ENCODE measurements at regions not wholly inside any gene's neighbourhood (a gene's known extent, or its start where the extent isn't known, plus 50 kb on each side); places are given as distances from the start of the nearest gene placed in this dataset.
"Not testable (repeated sequence)": the region's sequence is repeated elsewhere in the genome, so short reads cannot be mapped to it uniquely, and the experiment has no call there.

DNA sequence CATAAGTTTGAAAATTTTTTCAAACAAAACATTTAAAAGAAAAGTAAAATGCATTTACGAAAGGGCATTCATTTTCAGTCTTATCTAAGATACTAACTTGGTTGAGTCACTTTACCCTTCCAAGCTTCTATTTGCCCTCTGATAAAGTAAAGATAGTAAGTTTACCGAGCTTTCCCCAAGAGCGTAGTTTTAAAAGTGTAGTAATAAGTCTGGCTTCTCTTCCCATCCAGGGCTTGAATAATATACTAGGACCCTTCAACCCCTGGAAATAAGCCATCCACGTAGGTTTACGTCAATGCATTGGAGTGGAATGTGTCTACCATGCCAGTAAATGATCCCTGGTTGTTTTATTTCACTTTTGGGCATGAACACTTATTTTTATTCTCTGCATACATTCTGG, 608.3 kb downstream of the NTRK3 start:
- no peak for DNase-seq (ENCODE audit: low spot score)
- TF ChIP-seq, protein P1, sequence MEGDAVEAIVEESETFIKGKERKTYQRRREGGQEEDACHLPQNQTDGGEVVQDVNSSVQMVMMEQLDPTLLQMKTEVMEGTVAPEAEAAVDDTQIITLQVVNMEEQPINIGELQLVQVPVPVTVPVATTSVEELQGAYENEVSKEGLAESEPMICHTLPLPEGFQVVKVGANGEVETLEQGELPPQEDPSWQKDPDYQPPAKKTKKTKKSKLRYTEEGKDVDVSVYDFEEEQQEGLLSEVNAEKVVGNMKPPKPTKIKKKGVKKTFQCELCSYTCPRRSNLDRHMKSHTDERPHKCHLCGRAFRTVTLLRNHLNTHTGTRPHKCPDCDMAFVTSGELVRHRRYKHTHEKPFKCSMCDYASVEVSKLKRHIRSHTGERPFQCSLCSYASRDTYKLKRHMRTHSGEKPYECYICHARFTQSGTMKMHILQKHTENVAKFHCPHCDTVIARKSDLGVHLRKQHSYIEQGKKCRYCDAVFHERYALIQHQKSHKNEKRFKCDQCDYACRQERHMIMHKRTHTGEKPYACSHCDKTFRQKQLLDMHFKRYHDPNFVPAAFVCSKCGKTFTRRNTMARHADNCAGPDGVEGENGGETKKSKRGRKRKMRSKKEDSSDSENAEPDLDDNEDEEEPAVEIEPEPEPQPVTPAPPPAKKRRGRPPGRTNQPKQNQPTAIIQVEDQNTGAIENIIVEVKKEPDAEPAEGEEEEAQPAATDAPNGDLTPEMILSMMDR (IDR thresholded peaks at IDR 0.05), result no peak

GRCh38 chr15:87645723-87646122, 610.8 kb downstream of the NTRK3 start:
- no peak overlapping the region for H3K4me3 ChIP-seq
- TF ChIP-seq, protein P1 (IDR thresholded peaks at IDR 0.05), result no peak

More for the DNA sequence above, 608.3 kb downstream of the NTRK3 start:
- no peak overlapping the region for H3K27ac ChIP-seq
- no peaks in the 10 kb centered on the region for H3K36me3 ChIP-seq
- H3K9me3 ChIP-seq, result no peaks in the 10 kb centered on the region
- no peak overlapping the region for H3K4me3 ChIP-seq
- no peaks in the 10 kb centered on the region for H3K4me1 ChIP-seq
- no peaks in the 10 kb centered on the region for H3K27me3 ChIP-seq

DNA sequence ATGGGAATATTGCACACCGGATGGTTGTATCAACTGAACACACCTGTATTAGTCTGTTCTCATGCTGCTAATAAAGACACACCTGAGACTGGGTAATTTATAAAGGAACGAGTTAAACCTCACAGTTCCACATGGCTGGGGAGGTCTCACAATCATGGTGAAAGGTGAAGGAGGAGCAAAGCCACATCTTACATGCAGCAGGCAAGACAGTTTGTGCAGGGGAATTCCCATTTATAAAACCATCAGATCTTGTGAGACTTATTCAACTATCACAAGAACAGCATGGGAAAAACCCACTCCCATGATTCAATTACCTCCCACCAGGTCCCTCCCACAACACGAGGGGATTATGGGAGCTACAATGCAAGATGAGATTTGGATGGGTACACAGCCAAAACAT, 613.5 kb downstream of the NTRK3 start:
- not testable (repeated sequence) for H3K4me3 ChIP-seq; H3K27ac ChIP-seq; H3K36me3 ChIP-seq; H3K9me3 ChIP-seq; H3K27me3 ChIP-seq; DNase-seq (ENCODE audit: low spot score); H3K4me1 ChIP-seq

More at GRCh38 chr15:87645723-87646122, 610.8 kb downstream of the NTRK3 start:
- no peak for DNase-seq (ENCODE audit: low spot score)
- Histone ChIP-seq H3K27me3 (no peaks in the 10 kb centered on the region), H3K4me1 (no peaks in the 10 kb centered on the region), H3K27ac (no peak overlapping the region), H3K36me3 (no peaks in the 10 kb centered on the region), H3K9me3 (no peaks in the 10 kb centered on the region)

DNA sequence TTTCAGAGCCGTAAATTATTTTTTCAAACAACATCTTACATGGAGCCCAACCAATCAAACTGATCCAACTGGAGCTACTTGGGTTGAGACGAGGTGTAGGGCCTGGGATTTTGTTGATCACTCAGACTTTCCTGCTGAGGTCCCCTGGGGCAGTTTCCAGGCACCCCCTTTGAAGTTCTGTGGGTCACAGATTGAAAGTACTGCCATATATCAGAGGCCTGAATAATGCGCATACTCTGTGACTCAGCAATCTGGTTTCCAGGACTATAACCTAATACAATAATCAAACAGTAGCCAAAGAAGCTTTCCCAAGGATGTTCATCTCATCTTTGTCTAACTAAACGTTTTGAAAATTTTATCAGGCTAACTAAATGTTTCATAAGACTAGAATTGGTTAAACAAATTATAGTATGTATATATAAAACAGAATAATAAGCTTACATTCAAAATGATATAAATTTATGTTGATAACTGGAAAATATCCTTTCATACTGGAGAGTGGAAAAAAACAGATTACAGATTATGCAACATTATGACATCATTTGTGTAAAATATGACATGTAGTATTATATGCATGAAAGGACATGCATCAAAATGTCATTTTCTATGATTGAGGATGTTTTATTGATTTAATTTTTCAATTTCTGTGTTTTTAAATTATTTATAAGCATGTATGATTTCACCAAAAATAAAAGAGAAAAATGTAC, 617.1 kb downstream of the NTRK3 start:
- Histone ChIP-seq H3K4me3 (no peak overlapping the region), H3K4me1 (no peaks in the 10 kb centered on the region)
- TF ChIP-seq, protein P1 (IDR thresholded peaks at IDR 0.05), result no peak

GRCh38 chr15:87638554-87639083, 617.9 kb downstream of the NTRK3 start:
- TF ChIP-seq, protein P1 (IDR thresholded peaks at IDR 0.05), result no peak
- no peak overlapping the region for H3K27ac ChIP-seq

More for the DNA sequence above, 617.1 kb downstream of the NTRK3 start:
- Histone ChIP-seq H3K27ac (no peak overlapping the region), H3K27me3 (no peaks in the 10 kb centered on the region), H3K36me3 (no peaks in the 10 kb centered on the region), H3K9me3 (no peaks in the 10 kb centered on the region)
- no peak for DNase-seq (ENCODE audit: low spot score)

GRCh38 chr15:87634361-87634760, 622.2 kb downstream of the NTRK3 start:
- H3K27me3 ChIP-seq, result no peaks in the 10 kb centered on the region
- no peak overlapping the region for H3K27ac ChIP-seq
- H3K9me3 ChIP-seq, result no peaks in the 10 kb centered on the region
- H3K4me1 ChIP-seq, result no peaks in the 10 kb centered on the region
- no peak for DNase-seq (ENCODE audit: low spot score)
- no peak overlapping the region for H3K4me3 ChIP-seq
- H3K36me3 ChIP-seq, result no peaks in the 10 kb centered on the region
- TF ChIP-seq, protein P1 (IDR thresholded peaks at IDR 0.05), result no peak

More at GRCh38 chr15:87638554-87639083, 617.9 kb downstream of the NTRK3 start:
- Histone ChIP-seq H3K4me3 (no peak overlapping the region), H3K27me3 (no peaks in the 10 kb centered on the region), H3K4me1 (no peaks in the 10 kb centered on the region), H3K36me3 (no peaks in the 10 kb centered on the region), H3K9me3 (no peaks in the 10 kb centered on the region)
- no peak for DNase-seq (ENCODE audit: low spot score)

Data from right atrium auricular region (tissue), 2 donors.